ENCODE measurements at regions not wholly inside any gene's neighbourhood (a gene's known extent, or its start where the extent isn't known, plus 50 kb on each side); places are given as distances from the start of the nearest gene placed in this dataset.

- Histone ChIP-seq H3K18ac (ENCODE audit: low read depth, low read length) (no peak overlapping the region), H3K36me3 (ENCODE audit: control insufficient read depth, insufficient read depth, low read length) (no peaks in the 10 kb centered on the region), H3K23ac (ENCODE audit: low read depth, low read length) (no peak overlapping the region), H2BK5ac (ENCODE audit: low read depth, low read length, poor library complexity, severe bottlenecking) (no peak overlapping the region), H2BK120ac (ENCODE audit: low read depth, low read length) (no peak overlapping the region), H3K79me1 (ENCODE audit: low read depth in 1 of 2, low read length in 2 of 2) (no peaks in the 10 kb centered on the region), H2AK5ac (ENCODE audit: low read depth, low read length) (no peak overlapping the region), H2BK15ac (ENCODE audit: low read depth, low read length) (no peak overlapping the region), H3K9me3 (ENCODE audit: control insufficient read depth, insufficient read depth, low read length) (no peaks in the 10 kb centered on the region), H3K4me2 (ENCODE audit: low read depth, low read length) (no peak overlapping the region), H4K20me1 (ENCODE audit: insufficient read depth, low read length) (no peaks in the 10 kb centered on the region), H3K4me3 (ENCODE audit: insufficient read depth, low read depth, low read length) (no peak overlapping the region), H4K8ac (ENCODE audit: low read depth in 2 of 2, low read length in 2 of 2) (no peak overlapping the region), H4K5ac (ENCODE audit: low read depth, low read length) (no peak overlapping the region), H3K4ac (ENCODE audit: low read depth, low read length) (no peak overlapping the region), H3K9me1 (ENCODE audit: insufficient read depth, low read length) (no peaks in the 10 kb centered on the region), H4K91ac (ENCODE audit: insufficient read depth, low read depth, low read length) (no peak overlapping the region), H3K14ac (replicated peaks; ENCODE audit: low read depth, low read length) (no peak overlapping the region), H2BK20ac (ENCODE audit: low read depth, low read length) (no peak overlapping the region), H3K27me3 (ENCODE audit: control insufficient read depth, insufficient read depth, low read length) (no peaks in the 10 kb centered on the region), H3K9ac (ENCODE audit: low read depth, low read length) (no peak overlapping the region), H2AFZ (replicated peaks; ENCODE audit: low read length, poor library complexity) (no peak overlapping the region), H3K56ac (ENCODE audit: extremely low read depth, insufficient read depth, low read length) (no peak overlapping the region), H3K27ac (ENCODE audit: insufficient read depth, low read length) (no peak overlapping the region), H3K4me1 (ENCODE audit: control insufficient read depth, insufficient read depth, low read length) (no peaks in the 10 kb centered on the region), H2AK9ac (replicated peaks; ENCODE audit: low read depth, low read length, poor library complexity) (no peak overlapping the region)
- intact Hi-C loops (cut with micrococcal nuclease): loop anchor here (10.0 kb wide), 1 partner anchor 81 kb away; no protein-coding TSS in a partner anchor
- WGBS, 2 experiments (ENCODE audit: extremely low coverage in 2 of 2, insufficient read length in 1 of 2): no CpG with 5 or more reads among the region's 3 CpGs
- in situ Hi-C loops (cut with MboI; ENCODE audit: low sequenced_read_pairs): no loop called here
- DNase-seq (no peak), ATAC-seq (ENCODE audit: low read depth) (no peak)
- ChIA-PET CTCF (no interaction called here), POLR2A (ENCODE audit: unreplicated experiment) (no interaction called here)
- no TSS peak for BruUV-seq (replicated peaks)
- TF ChIP-seq USF2 (IDR thresholded peaks at IDR 0.05; ENCODE audit: low read depth, low read length): no peak
- no peak for TF ChIP-seq SMC3 (IDR thresholded peaks at IDR 0.05; ENCODE audit: low read depth, low read length)
- no peak for TF ChIP-seq NFE2L2 (IDR thresholded peaks at IDR 0.05; ENCODE audit: low read depth, low read length)
- TF ChIP-seq MAZ (IDR thresholded peaks at IDR 0.05; ENCODE audit: borderline replicate concordance, low read depth, low read length): no peak
- TF ChIP-seq CHD1 (IDR thresholded peaks at IDR 0.05; ENCODE audit: low read depth, low read length): no peak
- TF ChIP-seq POLR2A (IDR thresholded peaks at IDR 0.05; ENCODE audit: low read depth, low read length): no peak
- TF ChIP-seq RAD21 (IDR thresholded peaks at IDR 0.05; ENCODE audit: low read length): no peak
- no peak for TF ChIP-seq RCOR1 (IDR thresholded peaks at IDR 0.05; ENCODE audit: insufficient replicate concordance, low read length)
- no peak for TF ChIP-seq CTCF (conservative IDR thresholded peaks at IDR 0.05; ENCODE audit: low read depth, low read length)
- TF ChIP-seq CEBPB (IDR thresholded peaks at IDR 0.05; ENCODE audit: low read depth, low read length): no peak
- TF ChIP-seq MXI1 (IDR thresholded peaks at IDR 0.05; ENCODE audit: borderline replicate concordance, low read depth, low read length): no peak
- dilution Hi-C loops (cut with HindIII; ENCODE audit: low sequenced_read_pairs, unreplicated experiment): no loop called here
Observed at GRCh38 chr12:3975652-3976051, 102.5 kb upstream of the PARP11 start.

Data from IMR-90 (cell line).